ENCODE measurements at regions not wholly inside any gene's neighbourhood (a gene's known extent, or its start where the extent isn't known, plus 50 kb on each side); places are given as distances from the start of the nearest gene placed in this dataset.

GRCh38 chr7:20064974-20065862 is 152.0 kb downstream of the MACC1 start:
- POLR2A ChIA-PET, result no interaction called here
- no peak for DNase-seq (ENCODE audit: extremely low spot score)
- TF ChIP-seq CTBP1 (IDR thresholded peaks at IDR 0.05; ENCODE audit: borderline replicate concordance) (no peak), ARNT (IDR thresholded peaks at IDR 0.05) (no peak), PKNOX1 (IDR thresholded peaks at IDR 0.05) (no peak), HDGF (IDR thresholded peaks at IDR 0.05; ENCODE audit: borderline replicate concordance) (no peak), L3MBTL2 (conservative IDR thresholded peaks at IDR 0.05) (no peak), SP1 (IDR thresholded peaks at IDR 0.05) (no peak), LEF1 (IDR thresholded peaks at IDR 0.05; ENCODE audit: borderline replicate concordance) (no peak)
- CTCF ChIA-PET, result no interaction called here

DNA sequence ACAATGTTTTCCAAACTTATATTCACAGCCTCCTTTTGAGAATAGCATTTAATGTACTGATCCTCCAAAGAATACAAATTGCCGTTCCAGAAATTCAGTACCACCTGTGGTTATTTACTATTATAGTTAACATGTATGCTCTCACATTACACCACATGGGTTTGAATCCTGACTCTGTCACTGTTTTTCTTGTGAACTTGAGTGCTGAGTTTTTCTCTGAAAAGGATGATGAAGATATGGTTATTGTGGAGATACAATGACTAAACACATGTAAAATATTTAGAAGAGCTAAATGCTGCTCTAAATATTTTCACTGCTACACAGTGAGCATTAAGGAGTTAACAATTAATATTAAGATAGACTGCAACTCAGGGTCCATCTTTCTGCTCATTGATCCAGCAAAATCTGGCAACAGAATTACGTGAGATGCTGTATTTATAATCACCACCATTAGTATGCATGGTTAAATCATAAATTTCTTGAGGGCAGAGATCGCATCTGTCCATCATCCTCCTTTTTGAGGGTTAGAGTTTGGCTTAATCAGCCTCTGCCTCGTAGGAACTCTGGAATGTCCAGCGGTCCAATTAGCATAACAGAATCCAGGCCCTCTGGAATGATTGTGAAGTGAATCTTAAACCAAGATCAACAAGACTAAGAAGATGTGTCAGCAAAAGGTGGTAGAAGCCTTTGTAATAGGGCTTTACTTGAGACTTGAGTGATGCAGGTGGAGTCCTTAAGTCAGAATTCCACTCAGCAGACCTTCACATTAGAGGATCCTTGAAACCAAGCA is 152.8 kb downstream of the MACC1 start:
- TF ChIP-seq SP1 (IDR thresholded peaks at IDR 0.05), result no peak
- TF ChIP-seq FOXM1 (IDR thresholded peaks at IDR 0.05; ENCODE audit: borderline replicate concordance), result no peak
- no peak for TF ChIP-seq TARDBP (IDR thresholded peaks at IDR 0.05)
- TF ChIP-seq SUZ12 (IDR thresholded peaks at IDR 0.05), result no peak
- no peak for TF ChIP-seq FOXA1 (IDR thresholded peaks at IDR 0.05)
- no peak for TF ChIP-seq NFRKB (IDR thresholded peaks at IDR 0.05)
- no peak for TF ChIP-seq CTBP1 (IDR thresholded peaks at IDR 0.05; ENCODE audit: borderline replicate concordance)
- TF ChIP-seq FOXK2 (IDR thresholded peaks at IDR 0.05), result no peak
- no peak for TF ChIP-seq L3MBTL2 (conservative IDR thresholded peaks at IDR 0.05)
- POLR2A ChIA-PET, result no interaction called here
- CTCF ChIA-PET, result no interaction called here
- DNase-seq (ENCODE audit: extremely low spot score), result no peak

- ChIA-PET CTCF (interaction anchor here (0.7 kb wide), 1 partner anchor 267 kb away, joined by 4 read pairs; no protein-coding TSS in a partner anchor), POLR2A (no interaction called here)
- no peak for TF ChIP-seq LEF1 (IDR thresholded peaks at IDR 0.05; ENCODE audit: borderline replicate concordance)
- TF ChIP-seq ELF4 (IDR thresholded peaks at IDR 0.05), result no peak
- TF ChIP-seq FOXK2 (IDR thresholded peaks at IDR 0.05), result no peak
- TF ChIP-seq FOXA1 (IDR thresholded peaks at IDR 0.05), result no peak
- no peak for TF ChIP-seq PKNOX1 (IDR thresholded peaks at IDR 0.05)
- TF ChIP-seq CTBP1 (IDR thresholded peaks at IDR 0.05; ENCODE audit: borderline replicate concordance), result no peak
- TF ChIP-seq SP1 (IDR thresholded peaks at IDR 0.05), result no peak
- no peak for TF ChIP-seq NFRKB (IDR thresholded peaks at IDR 0.05)
- no peak for TF ChIP-seq L3MBTL2 (conservative IDR thresholded peaks at IDR 0.05)
- no peak for TF ChIP-seq TARDBP (IDR thresholded peaks at IDR 0.05)
- no peak for TF ChIP-seq ZNF384 (IDR thresholded peaks at IDR 0.05)
- TF ChIP-seq BHLHE40 (IDR thresholded peaks at IDR 0.05; ENCODE audit: borderline replicate concordance), result no peak
- TF ChIP-seq HDGF (IDR thresholded peaks at IDR 0.05; ENCODE audit: borderline replicate concordance), result no peak
- TF ChIP-seq SUZ12 (IDR thresholded peaks at IDR 0.05), result no peak
- no peak for TF ChIP-seq FOXM1 (IDR thresholded peaks at IDR 0.05; ENCODE audit: borderline replicate concordance)
- TF ChIP-seq ARNT (IDR thresholded peaks at IDR 0.05), result no peak
- DNase-seq (ENCODE audit: extremely low spot score), result no peak
Measured at GRCh38 chr7:20063644-20064043, 153.5 kb downstream of the MACC1 start.

DNA sequence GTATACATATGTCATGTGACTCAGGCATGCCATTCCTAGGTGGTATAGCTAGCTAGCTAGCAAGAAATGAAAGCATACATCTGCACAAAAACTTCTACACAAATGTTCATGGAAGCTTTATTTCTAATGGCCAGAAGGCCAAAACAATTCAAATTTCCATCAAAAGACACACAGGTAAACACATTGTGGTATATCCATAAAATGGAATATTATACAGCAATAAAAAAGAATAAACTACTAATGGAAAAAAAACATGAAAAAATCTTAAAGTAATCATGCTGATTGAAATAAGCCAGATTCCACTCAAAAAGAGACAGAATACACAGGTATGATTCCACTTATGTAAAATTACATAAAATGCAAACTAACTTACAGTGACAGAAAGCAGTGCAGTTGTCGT is 154.3 kb downstream of the MACC1 start:
- CTCF ChIA-PET, result no interaction called here
- TF ChIP-seq FOXA1 (IDR thresholded peaks at IDR 0.05) (no peak), L3MBTL2 (conservative IDR thresholded peaks at IDR 0.05) (no peak)
- DNase-seq (ENCODE audit: extremely low spot score), result no peak
- POLR2A ChIA-PET, result no interaction called here

- DNase-seq (ENCODE audit: extremely low spot score), result no peak
- POLR2A ChIA-PET, result no interaction called here
- CTCF ChIA-PET, result no interaction called here
- TF ChIP-seq ZNF384 (IDR thresholded peaks at IDR 0.05) (no peak), BHLHE40 (IDR thresholded peaks at IDR 0.05; ENCODE audit: borderline replicate concordance) (no peak), LEF1 (IDR thresholded peaks at IDR 0.05; ENCODE audit: borderline replicate concordance) (no peak), ARNT (IDR thresholded peaks at IDR 0.05) (no peak), L3MBTL2 (conservative IDR thresholded peaks at IDR 0.05) (no peak), TARDBP (IDR thresholded peaks at IDR 0.05) (no peak), FOXK2 (IDR thresholded peaks at IDR 0.05) (no peak), SP1 (IDR thresholded peaks at IDR 0.05) (no peak)
Measured at GRCh38 chr7:20053334-20054104, 163.7 kb downstream of the MACC1 start.

GRCh38 chr7:20050241-20050966 is 166.8 kb downstream of the MACC1 start:
- POLR2A ChIA-PET, result no interaction called here
- CTCF ChIA-PET, result no interaction called here
- TF ChIP-seq FOXA1 (IDR thresholded peaks at IDR 0.05), result no peak
- no peak for TF ChIP-seq HDGF (IDR thresholded peaks at IDR 0.05; ENCODE audit: borderline replicate concordance)
- TF ChIP-seq L3MBTL2 (conservative IDR thresholded peaks at IDR 0.05), result no peak
- TF ChIP-seq NFRKB (IDR thresholded peaks at IDR 0.05), result no peak
- no peak for TF ChIP-seq ELF4 (IDR thresholded peaks at IDR 0.05)
- TF ChIP-seq BHLHE40 (IDR thresholded peaks at IDR 0.05; ENCODE audit: borderline replicate concordance), result no peak
- TF ChIP-seq PKNOX1 (IDR thresholded peaks at IDR 0.05), result no peak
- TF ChIP-seq LEF1 (IDR thresholded peaks at IDR 0.05; ENCODE audit: borderline replicate concordance), result no peak
- no peak for TF ChIP-seq TARDBP (IDR thresholded peaks at IDR 0.05)
- no peak for TF ChIP-seq SUZ12 (IDR thresholded peaks at IDR 0.05)
- TF ChIP-seq ARNT (IDR thresholded peaks at IDR 0.05), result no peak
- no peak for TF ChIP-seq ZNF384 (IDR thresholded peaks at IDR 0.05)
- TF ChIP-seq FOXM1 (IDR thresholded peaks at IDR 0.05; ENCODE audit: borderline replicate concordance), result no peak
- TF ChIP-seq FOXK2 (IDR thresholded peaks at IDR 0.05), result no peak
- TF ChIP-seq CTBP1 (IDR thresholded peaks at IDR 0.05; ENCODE audit: borderline replicate concordance), result no peak
- DNase-seq (ENCODE audit: extremely low spot score), result no peak

All from HEK293T (cell line).